H9 (cell line): ENCODE measurements at regions not wholly inside any gene's neighbourhood (a gene's known extent, or its start where the extent isn't known, plus 50 kb on each side); places are given as distances from the start of the nearest gene placed in this dataset.

Experiments
- DNase-seq: peaks from one replicate; pipeline ENCODE4 v3.0.0-alpha.2; 2017
- H2AFZ ChIP-seq: one replicate; pipeline ENCODE4 v1.6.1; 2013; ENCODE audit warnings: mild to moderate bottlenecking, low read length, control low read depth, moderate library complexity
- H2AK5ac ChIP-seq: 2 replicates; pipeline ENCODE4 v1.6.1; 2013; ENCODE audit warnings: low read length, control low read depth, mixed read lengths; ENCODE audit not compliant: insufficient read length
- H2BK120ac ChIP-seq: one replicate; pipeline ENCODE4 v1.6.1; 2013; ENCODE audit warnings: low read depth, mild to moderate bottlenecking, low read length, control low read depth, inconsistent platforms; ENCODE audit not compliant: poor library complexity, severe bottlenecking
- H2BK12ac ChIP-seq: 2 replicates; pipeline ENCODE4 v1.6.1; 2013; ENCODE audit warnings: low read length, control low read depth, mixed read lengths, low read depth; ENCODE audit not compliant: insufficient read length
- H2BK15ac ChIP-seq: 2 replicates; pipeline ENCODE4 v1.6.1; 2013; ENCODE audit warnings: low read depth, low read length, control low read depth
- H2BK20ac ChIP-seq: one replicate; pipeline ENCODE4 v1.6.1; 2013; ENCODE audit warnings: low read depth, mild to moderate bottlenecking, low read length, control low read depth, inconsistent platforms; ENCODE audit not compliant: poor library complexity, severe bottlenecking
- H2BK5ac ChIP-seq: 2 replicates; pipeline ENCODE4 v1.6.1; 2013; ENCODE audit warnings: low read length, control low read depth, mixed read lengths; ENCODE audit not compliant: insufficient read length
- H3K14ac ChIP-seq: 2 replicates; pipeline ENCODE4 v1.6.1; 2013; ENCODE audit warnings: low read length, control low read depth; ENCODE audit not compliant: insufficient read depth
- H3K18ac ChIP-seq: 2 replicates; pipeline ENCODE4 v1.6.1; 2013; ENCODE audit warnings: low read depth, mild to moderate bottlenecking, mixed read lengths, low read length, control low read depth; ENCODE audit not compliant: insufficient read length
- H3K23ac ChIP-seq: 2 replicates; pipeline ENCODE4 v1.6.1; 2013; ENCODE audit warnings: low read length, control low read depth, mixed read lengths, low read depth; ENCODE audit not compliant: insufficient read length
- H3K23me2 ChIP-seq: 2 replicates; pipeline ENCODE4 v1.6.1; 2013; ENCODE audit warnings: low read depth, mild to moderate bottlenecking, mixed read lengths, low read length, control low read depth; ENCODE audit not compliant: insufficient read length, poor library complexity, severe bottlenecking
- H3K27ac ChIP-seq: 2 replicates; pipeline ENCODE4 v1.5.1; 2013; ENCODE audit warnings: low read length, control low read depth, mixed read lengths, low read depth; ENCODE audit not compliant: insufficient read length
- H3K27me3 ChIP-seq: 2 replicates; pipeline ENCODE4 v1.6.1; 2013; ENCODE audit warnings: low read length, control low read depth, inconsistent platforms; ENCODE audit not compliant: insufficient read depth
- H3K4ac ChIP-seq: 2 replicates; pipeline ENCODE4 v1.6.1; 2013; ENCODE audit warnings: low read depth, mild to moderate bottlenecking, control low read depth, inconsistent platforms, low read length, moderate library complexity
- H3K4me1 ChIP-seq: 2 replicates; pipeline ENCODE4 v1.6.1; 2013; ENCODE audit warnings: low read length, control low read depth, inconsistent platforms; ENCODE audit not compliant: insufficient read depth
- H3K4me2 ChIP-seq: 2 replicates; pipeline ENCODE4 v1.6.1; 2013; ENCODE audit warnings: low read length, control low read depth, mixed read lengths; ENCODE audit not compliant: insufficient read length, insufficient read depth
- H3K56ac ChIP-seq: 2 replicates; pipeline ENCODE4 v1.6.1; 2013; ENCODE audit warnings: low read depth, mild to moderate bottlenecking, mixed read lengths, low read length, control low read depth; ENCODE audit not compliant: insufficient read length
- H3K79me1 ChIP-seq: 2 replicates; pipeline ENCODE4 v1.6.1; 2013; ENCODE audit warnings: low read depth, mild to moderate bottlenecking, moderate library complexity, low read length, control low read depth, inconsistent platforms; ENCODE audit not compliant: insufficient read depth, poor library complexity, severe bottlenecking
- H3K79me2 ChIP-seq: 2 replicates; pipeline ENCODE4 v1.6.1; 2013; ENCODE audit warnings: low read length, control low read depth, inconsistent platforms; ENCODE audit not compliant: insufficient read depth
- H3K9ac ChIP-seq: 2 replicates; pipeline ENCODE4 v1.6.1; 2013; ENCODE audit warnings: low read length, control low read depth, mixed read lengths; ENCODE audit not compliant: insufficient read length; ENCODE audit errors: extremely low read depth
- H3K9me3 ChIP-seq: one replicate; pipeline ENCODE4 v1.6.1; 2013; ENCODE audit warnings: low read depth, low read length, inconsistent platforms; ENCODE audit not compliant: control insufficient read depth
- H3T11ph ChIP-seq: one replicate; pipeline ENCODE4 v1.6.1; 2013; ENCODE audit warnings: mild to moderate bottlenecking, low read length, control low read depth, inconsistent platforms
- H4K20me1 ChIP-seq: one replicate; pipeline ENCODE4 v1.6.1; 2013; ENCODE audit not compliant: control insufficient read depth, insufficient read length, insufficient read depth
- H4K5ac ChIP-seq: 2 replicates; pipeline ENCODE4 v1.6.1; 2013; ENCODE audit warnings: low read depth, mild to moderate bottlenecking, mixed read lengths, low read length, control low read depth; ENCODE audit not compliant: insufficient read length
- H4K8ac ChIP-seq: replicated peaks from 2 replicates; pipeline ENCODE4 v1.6.1; 2013; ENCODE audit warnings: low read length, control low read depth, mixed read lengths, low read depth; ENCODE audit not compliant: insufficient read length
- H4K91ac ChIP-seq: 2 replicates; pipeline ENCODE4 v1.6.1; 2013; ENCODE audit warnings: low read depth, mild to moderate bottlenecking, moderate library complexity, mixed read lengths, low read length, control low read depth; ENCODE audit not compliant: insufficient read length
- H3K27ac Mint-ChIP-seq, 3 experiments: 2 replicates in 2 of 3; 3 replicates in 1 of 3; pipeline ENCODE4 v1.8.0; 2020 to 2021; ENCODE audit warnings: mixed read lengths in 3 of 3, mild to moderate bottlenecking in 1 of 3, moderate library complexity in 1 of 3
- H3K27me3 Mint-ChIP-seq: 2 replicates; pipeline ENCODE4 v1.8.0; 2021; ENCODE audit warnings: low read depth, mild to moderate bottlenecking, moderate library complexity, mixed read lengths
- H3K36me3 Mint-ChIP-seq, 3 experiments: 2 replicates in 2 of 3; 3 replicates in 1 of 3; pipeline ENCODE4 v1.8.0; 2020 to 2021; ENCODE audit warnings: low read depth in 3 of 3, mixed read lengths in 3 of 3; ENCODE audit not compliant: insufficient read depth in 1 of 3
- H3K4me1 Mint-ChIP-seq, 2 experiments: 2 replicates each; pipeline ENCODE4 v1.8.0; 2020; ENCODE audit warnings: mixed read lengths in 2 of 2
- H3K4me3 Mint-ChIP-seq, 2 experiments: 2 replicates in 1 of 2; 3 replicates in 1 of 2; pipeline ENCODE4 v1.8.0; 2020 to 2021; ENCODE audit warnings: mild to moderate bottlenecking in 2 of 2, mixed read lengths in 2 of 2, moderate library complexity in 1 of 2
- H3K9me3 Mint-ChIP-seq, 2 experiments: 2 replicates in 1 of 2; 3 replicates in 1 of 2; pipeline ENCODE4 v1.8.0; 2020; ENCODE audit warnings: mild to moderate bottlenecking in 2 of 2, mixed read lengths in 2 of 2, moderate library complexity in 1 of 2
- CTCF ChIP-seq: fragments of 200-600 bp; sonication (generic); conservative IDR thresholded peaks from 3 replicates; pipeline ENCODE4 v1.8.0; 2021; ENCODE audit warnings: antibody characterized with exemption, mild to moderate bottlenecking
- WGBS: extraction: QIAGEN DNeasy Blood & Tissue Kit; methylation state at CpG from one replicate; pipeline ENCODE4 v1.1.7; 2013; ENCODE audit warnings: missing lambda C conversion rate, low lambda C conversion rate, mixed read lengths; ENCODE audit not compliant: insufficient read length; ENCODE audit errors: extremely low coverage; 5-methylcytosine and 5-hydroxymethylcytosine counted together

DNA sequence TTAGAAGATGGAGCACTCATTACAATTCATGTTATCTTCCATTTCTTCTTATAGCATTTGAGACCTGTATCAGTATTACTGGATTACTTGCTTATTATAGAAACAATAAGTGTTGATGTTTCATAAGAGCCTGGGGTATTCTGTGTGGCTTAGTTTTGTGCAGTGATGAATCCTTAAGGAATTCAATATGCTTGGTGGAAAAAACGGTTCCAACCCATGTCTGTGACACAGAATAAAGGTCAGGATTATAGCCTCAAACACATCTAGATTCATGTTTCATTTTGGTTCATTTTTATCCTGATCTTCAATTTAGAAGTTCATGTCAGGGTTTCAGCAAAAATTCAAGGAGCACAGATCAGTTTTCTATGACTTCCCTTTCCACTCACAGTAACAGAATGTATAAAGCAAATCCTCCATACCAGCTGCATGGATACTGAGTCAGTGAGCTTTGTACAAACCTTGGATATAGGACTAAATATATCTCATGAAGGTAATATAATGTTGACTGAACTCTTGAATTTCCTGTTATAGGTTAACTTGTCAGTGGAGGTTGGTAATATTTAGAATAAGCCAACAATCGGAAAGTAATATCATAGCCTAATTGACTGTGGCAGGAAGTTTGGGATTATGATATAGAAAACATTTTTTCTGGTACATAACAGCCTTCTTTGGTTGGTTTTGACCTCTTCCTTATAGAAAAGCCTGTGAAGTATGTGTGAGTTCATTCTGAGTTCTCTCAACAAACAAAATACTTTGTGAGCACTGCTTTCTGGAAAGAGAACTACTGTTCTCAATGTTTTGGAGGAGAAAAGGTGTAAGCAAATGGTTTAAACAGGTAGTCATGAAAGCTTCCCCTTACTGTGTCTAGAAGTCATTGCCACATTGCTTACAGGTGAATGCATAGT lies 218.2 kb upstream of the TPM1 start:
- Histone ChIP-seq H2AK5ac (no peak overlapping the region), H2AFZ (no peak overlapping the region), H4K91ac (no peak overlapping the region), H2BK12ac (no peak overlapping the region), H4K8ac (no peak overlapping the region), H4K5ac (no peak overlapping the region), H3K23me2 (no peaks in the 10 kb centered on the region), H3K9ac (no peak overlapping the region), H3K4me1 (no peaks in the 10 kb centered on the region), H2BK5ac (no peak overlapping the region), H2BK120ac (no peak overlapping the region), H3K27me3 (no peaks in the 10 kb centered on the region), H3K23ac (no peak overlapping the region), H3T11ph (no peak overlapping the region), H3K4me2 (no peak overlapping the region), H3K9me3 (no peaks in the 10 kb centered on the region), H3K79me1 (no peaks in the 10 kb centered on the region), H2BK15ac (no peak overlapping the region), H3K56ac (no peak overlapping the region), H3K4ac (no peak overlapping the region), H4K20me1 (no peaks in the 10 kb centered on the region), H3K18ac (no peak overlapping the region), H3K14ac (no peak overlapping the region), H3K27ac (no peak overlapping the region), H2BK20ac (no peak overlapping the region), H3K79me2 (no peaks in the 10 kb centered on the region)
- no peaks in the 10 kb centered on the region for H3K27me3 Mint-ChIP-seq
- no CpG with 5 or more reads among the region's 2 CpGs for WGBS
- H3K4me1 Mint-ChIP-seq, result peaks cover 4 to 8% of the 10 kb centered on the region in 2 experiments; a peak in 3 of 4 replicates
- H3K4me3 Mint-ChIP-seq, result no peak overlapping the region
- no peaks in the 10 kb centered on the region; a peak in 1 of 5 replicates for H3K9me3 Mint-ChIP-seq
- H3K27ac Mint-ChIP-seq, result no peak overlapping the region
- peaks cover 0 to 1% (median 0%) of the 10 kb centered on the region in 3 experiments; a peak in 1 of 7 replicates for H3K36me3 Mint-ChIP-seq
- no peak for DNase-seq
- TF ChIP-seq CTCF, result no peak
